Hematopoietic multipotent progenitor cell treated with erythropoietin and hydrocortisone succinate and interleukin-3 and kit ligand, for 15 days (in vitro differentiated cells): ENCODE measurements at regions not wholly inside any gene's neighbourhood (a gene's known extent, or its start where the extent isn't known, plus 50 kb on each side); places are given as distances from the start of the nearest gene placed in this dataset.
"Not testable (repeated sequence)": the region's sequence is repeated elsewhere in the genome, so short reads cannot be mapped to it uniquely, and the experiment has no call there.

Experiments used
- DNase-seq: peaks from one replicate; pipeline ENCODE4 v3.0.0-alpha.2; 2015; ENCODE audit warnings: low spot score

GRCh38 chr4:141459020-141459419 lies 177.4 kb upstream of the IL15 start:
- no peak for DNase-seq

- no peak for DNase-seq
These were observed 174.0 kb upstream of the IL15 start for GRCh38 chr4:141462361-141462760.

GRCh38 chr4:141463678-141464077 lies 172.7 kb upstream of the IL15 start:
- DNase-seq, result no peak

GRCh38 chr4:141464366-141464765 lies 172.0 kb upstream of the IL15 start:
- no peak for DNase-seq

- DNase-seq, result no peak
These were observed 171.2 kb upstream of the IL15 start for GRCh38 chr4:141465171-141465570.

GRCh38 chr4:141467225-141467624 lies 169.2 kb upstream of the IL15 start:
- DNase-seq, result no peak

- no peak for DNase-seq
These were observed 167.0 kb upstream of the IL15 start for GRCh38 chr4:141469392-141469791.

- DNase-seq, result no peak
These were observed 163.3 kb upstream of the IL15 start for GRCh38 chr4:141473026-141473540.

- DNase-seq, result no peak
These were observed 162.4 kb upstream of the IL15 start for GRCh38 chr4:141473952-141474351.

GRCh38 chr4:141480950-141481349 lies 155.4 kb upstream of the IL15 start:
- DNase-seq, result no peak

- DNase-seq, result not testable (repeated sequence)
These were observed 152.1 kb upstream of the IL15 start for GRCh38 chr4:141484298-141484697.

GRCh38 chr4:141486375-141486997 lies 149.9 kb upstream of the IL15 start:
- no peak for DNase-seq

- DNase-seq, result no peak
These were observed 138.8 kb upstream of the IL15 start for GRCh38 chr4:141497627-141498026.

GRCh38 chr4:141499261-141499853 lies 137.0 kb upstream of the IL15 start:
- DNase-seq, result no peak

- no peak for DNase-seq
These were observed 135.0 kb upstream of the IL15 start for GRCh38 chr4:141501395-141501794.

GRCh38 chr4:141501931-141502330 lies 134.5 kb upstream of the IL15 start:
- no peak for DNase-seq

GRCh38 chr4:141502755-141503154 lies 133.6 kb upstream of the IL15 start:
- DNase-seq, result no peak

GRCh38 chr4:141503260-141503659 lies 133.1 kb upstream of the IL15 start:
- DNase-seq, result no peak

GRCh38 chr4:141511055-141511454 lies 125.3 kb upstream of the IL15 start:
- DNase-seq, result no peak

GRCh38 chr4:141513866-141514265 lies 122.5 kb upstream of the IL15 start:
- no peak for DNase-seq

GRCh38 chr4:141518222-141518621 lies 118.2 kb upstream of the IL15 start:
- DNase-seq, result no peak

- DNase-seq, result no peak
These were observed 112.3 kb upstream of the IL15 start for GRCh38 chr4:141524116-141524515.

GRCh38 chr4:141524841-141525240 lies 111.5 kb upstream of the IL15 start:
- DNase-seq, result no peak

- no peak for DNase-seq
These were observed 105.8 kb upstream of the IL15 start for GRCh38 chr4:141530627-141531026.
